LNCaP clone FGC (cell line): ENCODE measurements at regions not wholly inside any gene's neighbourhood (a gene's known extent, or its start where the extent isn't known, plus 50 kb on each side); places are given as distances from the start of the nearest gene placed in this dataset.

Source experiments
- DNase-seq: peaks from one replicate; pipeline ENCODE4 v3.0.0-alpha.2; 2011; ENCODE audit warnings: low read depth
- H3K4me3 ChIP-seq: 2 replicates; pipeline ENCODE4 v1.5.1; 2011; ENCODE audit warnings: mild to moderate bottlenecking, low read depth, low read length, control low read depth
- TF ChIP-seq, protein P1 (sequence below): IDR thresholded peaks from 2 replicates; pipeline ENCODE4 v1.5.1; 2012; ENCODE audit warnings: mild to moderate bottlenecking; ENCODE audit not compliant: control insufficient read depth, insufficient read depth; ENCODE audit errors: extremely low read depth

GRCh38 chr13:89950225-89950624, 1397.3 kb upstream of the MIR17HG start:
- no peak overlapping the region for H3K4me3 ChIP-seq
- no peak for DNase-seq
- TF ChIP-seq, protein P1, sequence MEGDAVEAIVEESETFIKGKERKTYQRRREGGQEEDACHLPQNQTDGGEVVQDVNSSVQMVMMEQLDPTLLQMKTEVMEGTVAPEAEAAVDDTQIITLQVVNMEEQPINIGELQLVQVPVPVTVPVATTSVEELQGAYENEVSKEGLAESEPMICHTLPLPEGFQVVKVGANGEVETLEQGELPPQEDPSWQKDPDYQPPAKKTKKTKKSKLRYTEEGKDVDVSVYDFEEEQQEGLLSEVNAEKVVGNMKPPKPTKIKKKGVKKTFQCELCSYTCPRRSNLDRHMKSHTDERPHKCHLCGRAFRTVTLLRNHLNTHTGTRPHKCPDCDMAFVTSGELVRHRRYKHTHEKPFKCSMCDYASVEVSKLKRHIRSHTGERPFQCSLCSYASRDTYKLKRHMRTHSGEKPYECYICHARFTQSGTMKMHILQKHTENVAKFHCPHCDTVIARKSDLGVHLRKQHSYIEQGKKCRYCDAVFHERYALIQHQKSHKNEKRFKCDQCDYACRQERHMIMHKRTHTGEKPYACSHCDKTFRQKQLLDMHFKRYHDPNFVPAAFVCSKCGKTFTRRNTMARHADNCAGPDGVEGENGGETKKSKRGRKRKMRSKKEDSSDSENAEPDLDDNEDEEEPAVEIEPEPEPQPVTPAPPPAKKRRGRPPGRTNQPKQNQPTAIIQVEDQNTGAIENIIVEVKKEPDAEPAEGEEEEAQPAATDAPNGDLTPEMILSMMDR = no peak

- DNase-seq = peak; percentile 25
- TF ChIP-seq, protein P1 = no peak
- H3K4me3 ChIP-seq = no peak overlapping the region
Measured at GRCh38 chr13:89951341-89951740, 1396.1 kb upstream of the MIR17HG start.

DNA sequence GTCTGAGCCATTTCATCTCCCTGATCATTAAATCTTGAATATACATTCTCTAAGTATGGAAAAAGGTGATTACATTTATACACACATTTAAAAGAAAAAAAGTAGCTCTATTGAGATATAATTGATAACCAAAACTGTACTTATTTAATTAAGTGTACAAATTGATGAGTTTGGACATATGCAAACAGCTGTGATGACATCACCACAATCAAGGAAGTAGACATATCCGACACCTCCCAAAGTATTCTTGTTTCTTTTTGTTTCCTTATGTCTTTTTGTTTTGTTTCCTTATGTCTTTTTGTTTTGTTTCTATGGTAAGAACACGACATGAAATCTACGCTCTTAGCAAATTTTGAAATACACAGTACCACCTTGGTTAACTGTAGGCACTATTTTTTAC, 1393.9 kb upstream of the MIR17HG start:
- no peak for DNase-seq
- TF ChIP-seq, protein P1 = no peak
- H3K4me3 ChIP-seq = no peak overlapping the region

DNA sequence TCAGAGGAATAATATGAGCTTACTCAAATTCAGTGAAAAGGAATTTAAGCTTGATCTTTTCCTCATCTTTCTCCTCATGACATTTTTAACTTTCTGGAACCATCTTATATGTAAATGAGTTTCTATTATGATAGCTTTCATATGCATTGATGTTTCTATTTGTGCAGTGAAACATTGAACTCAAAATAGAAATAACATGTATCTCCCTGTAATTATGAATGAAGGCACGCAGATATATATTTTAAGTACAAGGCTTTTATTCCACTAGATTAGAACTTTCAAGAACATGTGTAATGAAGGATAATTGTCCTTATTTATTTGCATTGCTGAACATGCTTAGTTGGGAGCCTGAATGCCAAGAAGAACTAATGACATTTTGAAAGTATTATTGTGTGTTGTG, 1391.7 kb upstream of the MIR17HG start:
- no peak for DNase-seq
- TF ChIP-seq, protein P1 = no peak
- H3K4me3 ChIP-seq = no peak overlapping the region

- no peak for DNase-seq
- no peak overlapping the region for H3K4me3 ChIP-seq
- TF ChIP-seq, protein P1 = no peak
Measured at GRCh38 chr13:89959074-89959473, 1388.4 kb upstream of the MIR17HG start.

DNA sequence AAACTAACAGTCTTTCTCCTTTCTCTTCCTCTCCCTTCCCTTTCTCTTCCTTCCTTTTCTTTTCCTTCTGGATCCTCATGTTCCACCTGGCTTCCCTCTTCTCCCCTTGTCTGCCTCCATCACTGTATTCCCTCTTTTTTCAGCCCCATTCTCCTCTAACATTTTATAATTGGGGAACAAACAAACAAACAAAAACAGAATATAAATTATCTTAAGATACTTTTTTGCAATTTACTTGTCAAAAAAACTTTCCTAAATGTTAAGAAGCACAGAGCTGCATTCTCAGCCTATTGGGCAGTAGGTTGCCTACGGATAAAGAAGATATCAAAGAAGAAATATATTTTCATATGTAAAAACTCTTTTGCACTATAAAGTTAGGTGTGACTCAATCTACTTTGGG, 1382.2 kb upstream of the MIR17HG start:
- H3K4me3 ChIP-seq = no peak overlapping the region
- no peak for DNase-seq
- TF ChIP-seq, protein P1 = no peak

GRCh38 chr13:89966524-89966923, 1381.0 kb upstream of the MIR17HG start:
- TF ChIP-seq, protein P1 = no peak
- no peak for DNase-seq
- no peak overlapping the region for H3K4me3 ChIP-seq
